HCT116 (cell line): ENCODE measurements at regions not wholly inside any gene's neighbourhood (a gene's known extent, or its start where the extent isn't known, plus 50 kb on each side); places are given as distances from the start of the nearest gene placed in this dataset.

ENCODE experiments used
- ATAC-seq: fragments of 200-7000 bp; cut with Tn5 transposase; 2 replicates; pipeline ENCODE4 v1.9.1; 2020; ENCODE audit warnings: mild to moderate bottlenecking, moderate library complexity
- BruUV-seq: library from RNA; stranded (reverse); fragments of 400-500 nt; replicated peaks from 2 replicates; lab custom pipeline; 2021; lab: Mats Ljungman, UMichigan
- CTCF ChIA-PET: fragments of 300-600 bp; sonication (Branson Sonifier 250); formaldehyde crosslinking; loops from one replicate; lab custom pipeline; 2021; ENCODE audit warnings: antibody characterized with exemption; lab: Charles Lee
- POLR2A ChIA-PET: fragments of 300-600, 350-600 bp; sonication (Branson Sonifier 250); formaldehyde crosslinking; loops from one replicate; lab custom pipeline; 2021; ENCODE audit warnings: antibody characterized with exemption; lab: Charles Lee
- RAD21 ChIA-PET, 2 experiments: fragments of 300-600 bp; sonication (Branson Sonifier 250); formaldehyde crosslinking; loops; one replicate each; lab custom pipeline; 2023; ENCODE audit warnings: low total read pairs in 2 of 2; ENCODE audit not compliant: uncharacterized antibody in 2 of 2, unreplicated experiment in 2 of 2, low non-redundant PET in 1 of 2; lab: Charles Lee
- DNase-seq: peaks from one replicate; pipeline ENCODE4 v3.0.0-alpha.2; 2010; ENCODE audit warnings: low read depth, low spot score
- H2AFZ ChIP-seq: fragments of 200-600 bp; shearing (Covaris generic), sonication (generic); 2 replicates; pipeline ENCODE4 v1.6.1; 2017; ENCODE audit warnings: low read depth, mixed run types, mixed read lengths, antibody characterized with exemption, low read length; ENCODE audit not compliant: poor library complexity, severe bottlenecking
- H3K27ac ChIP-seq: 2 replicates; pipeline ENCODE4 v1.5.1; 2012; ENCODE audit warnings: low read depth, low read length
- H3K27me3 ChIP-seq: fragments of 200-600 bp; sonication (generic); 2 replicates; pipeline ENCODE4 v1.6.1; 2016; ENCODE audit warnings: mixed run types, low read length, mixed read lengths; ENCODE audit not compliant: insufficient read depth
- H3K36me3 ChIP-seq, 2 experiments: fragments of 200-500 bp in 1 of 2; fragments of 200-600 bp in 1 of 2; sonication (Bioruptor generic) in 1 of 2; sonication (generic) in 1 of 2; 2 replicates each; pipeline versions ENCODE4 v1.5.1 to v1.6.1; 2014 to 2016; ENCODE audit warnings: low read length in 2 of 2, inconsistent platforms in 1 of 2, mixed read lengths in 1 of 2, mixed run types in 1 of 2; ENCODE audit not compliant: insufficient read depth in 2 of 2, control insufficient read depth in 1 of 2
- H3K4me1 ChIP-seq, 2 experiments: fragments of 200-600 bp in 1 of 2; sonication (generic) in 1 of 2; 2 replicates each; pipeline versions ENCODE4 v1.5.1 to v1.6.1; 2012 to 2017; ENCODE audit warnings: low read length in 2 of 2, inconsistent platforms in 1 of 2, mild to moderate bottlenecking in 1 of 2, mixed read lengths in 1 of 2, mixed run types in 1 of 2, moderate library complexity in 1 of 2; ENCODE audit not compliant: insufficient read depth in 2 of 2, control insufficient read depth in 1 of 2
- H3K4me2 ChIP-seq: fragments of 200-600 bp; sonication (generic); 2 replicates; pipeline ENCODE4 v1.6.1; 2017; ENCODE audit warnings: mixed run types, low read length, mixed read lengths
- H3K4me3 ChIP-seq, 2 experiments: fragments of 200-600 bp in 1 of 2; sonication (generic) in 1 of 2; replicated peaks in 1 of 2; 2 replicates each; pipeline ENCODE4 v1.5.1; 2011 to 2016; ENCODE audit warnings: low read length in 2 of 2, control low read depth in 1 of 2, low read depth in 1 of 2, mild to moderate bottlenecking in 1 of 2, mixed read lengths in 1 of 2, mixed run types in 1 of 2
- H3K79me2 ChIP-seq: fragments of 200-600 bp; sonication (generic); 2 replicates; pipeline ENCODE4 v1.6.1; 2017; ENCODE audit warnings: mild to moderate bottlenecking, mixed run types, low read length, moderate library complexity, mixed read lengths; ENCODE audit not compliant: insufficient read depth
- H3K9ac ChIP-seq: fragments of 200-600 bp; sonication (generic); 2 replicates; pipeline ENCODE4 v1.6.1; 2016; ENCODE audit warnings: low read length, mixed read lengths
- H3K9me2 ChIP-seq: fragments of 200-600 bp; sonication (generic), shearing (Covaris generic); 2 replicates; pipeline ENCODE4 v1.6.1; 2017; ENCODE audit warnings: mixed run types, mild to moderate bottlenecking, moderate library complexity; ENCODE audit not compliant: insufficient read depth
- H3K9me3 ChIP-seq, 2 experiments: fragments of 200-500 bp in 1 of 2; fragments of 200-600 bp in 1 of 2; sonication (Bioruptor generic) in 1 of 2; sonication (generic) in 1 of 2; 2 replicates each; pipeline ENCODE4 v1.6.1; 2014 to 2017; ENCODE audit warnings: low read length in 2 of 2, mixed read lengths in 2 of 2, inconsistent platforms in 1 of 2, low read depth in 1 of 2, mild to moderate bottlenecking in 1 of 2, mixed run types in 1 of 2, moderate library complexity in 1 of 2; ENCODE audit not compliant: control insufficient read depth in 1 of 2, insufficient read depth in 1 of 2
- H4K20me1 ChIP-seq: fragments of 200-600 bp; sonication (generic), shearing (Covaris generic); 2 replicates; pipeline ENCODE4 v1.6.1; 2017; ENCODE audit warnings: mixed run types, mild to moderate bottlenecking, moderate library complexity; ENCODE audit not compliant: insufficient read depth
- CEBPB ChIP-seq: IDR thresholded peaks from 2 replicates; pipeline ENCODE4 v1.6.1; 2012; ENCODE audit warnings: low read depth
- EGR1 ChIP-seq: IDR thresholded peaks from 2 replicates; pipeline ENCODE4 v1.6.1; 2012; ENCODE audit warnings: low read depth
- ELF1 ChIP-seq: IDR thresholded peaks from 2 replicates; pipeline ENCODE4 v1.6.1; 2012; ENCODE audit warnings: low read depth, borderline replicate concordance
- EZH2 ChIP-seq: fragments of 200-600 bp; sonication (generic); IDR thresholded peaks from 2 replicates; pipeline ENCODE4 v1.6.1; 2017; ENCODE audit warnings: antibody characterized with exemption, mixed run types
- EZH2phosphoT487 ChIP-seq: fragments of 200-600 bp; IDR thresholded peaks from 2 replicates; pipeline ENCODE4 v1.6.1; 2018; ENCODE audit warnings: antibody characterized with exemption, borderline replicate concordance
- FOSL1 ChIP-seq: IDR thresholded peaks from 2 replicates; pipeline ENCODE4 v1.6.1; 2012; ENCODE audit warnings: low read depth
- JUND ChIP-seq: IDR thresholded peaks from 2 replicates; pipeline ENCODE4 v1.6.1; 2012
- MAX ChIP-seq: IDR thresholded peaks from 2 replicates; pipeline ENCODE4 v1.6.1; 2012
- POLR2AphosphoS5 ChIP-seq: IDR thresholded peaks from 2 replicates; pipeline ENCODE4 v1.6.1; 2011; ENCODE audit warnings: mild to moderate bottlenecking, low read depth, low read length, moderate library complexity
- RAD21 ChIP-seq: IDR thresholded peaks from 2 replicates; pipeline ENCODE4 v1.6.1; 2012; ENCODE audit warnings: low read depth, mild to moderate bottlenecking
- REST ChIP-seq: IDR thresholded peaks from 2 replicates; pipeline ENCODE4 v1.6.1; 2012; ENCODE audit warnings: low read depth
- SIN3A ChIP-seq: IDR thresholded peaks from 2 replicates; pipeline ENCODE4 v1.6.1; 2012; ENCODE audit warnings: low read depth
- SP1 ChIP-seq: IDR thresholded peaks from 2 replicates; pipeline ENCODE4 v1.6.1; 2012; ENCODE audit warnings: low read depth
- SRF ChIP-seq: IDR thresholded peaks from 2 replicates; pipeline ENCODE4 v1.6.1; 2012; ENCODE audit warnings: low read depth
- TCF7L2 ChIP-seq: IDR thresholded peaks from 2 replicates; pipeline ENCODE4 v1.7.0; 2011; ENCODE audit warnings: borderline replicate concordance, inconsistent platforms; ENCODE audit not compliant: insufficient read depth, insufficient read length; ENCODE audit errors: extremely low read depth
- ZBTB33 ChIP-seq: IDR thresholded peaks from 2 replicates; pipeline ENCODE4 v1.6.1; 2011; ENCODE audit warnings: mild to moderate bottlenecking, low read length, moderate library complexity; ENCODE audit not compliant: insufficient replicate concordance; ENCODE audit errors: extremely low read depth
- ZFX ChIP-seq: fragments of 450-650 bp; IDR thresholded peaks from 2 replicates; pipeline ENCODE4 v1.6.1; 2017
- ZNF274 ChIP-seq: fragments of 200-500 bp; sonication (Bioruptor generic); IDR thresholded peaks from 2 replicates; pipeline ENCODE4 v1.6.1; 2014; ENCODE audit warnings: mild to moderate bottlenecking, low read depth, low read length, inconsistent platforms
- intact Hi-C: fragments of 100-400 bp; cut with micrococcal nuclease; formaldehyde crosslinking; loops from 2 replicates; pipeline ENCODE4 v1.10.0; 2022
- TF ChIP-seq, protein P1 (sequence below), 3 experiments: fragments of 200-600 bp in 1 of 3; sonication (generic) in 1 of 3; IDR thresholded peaks in 2 of 3; conservative IDR thresholded peaks in 1 of 3; 2 replicates each; pipeline ENCODE4 v1.5.1; 2012 to 2017; ENCODE audit warnings: low read depth in 2 of 3, low read length in 2 of 3, antibody characterized with exemption in 1 of 3, borderline replicate concordance in 1 of 3, control low read depth in 1 of 3, mild to moderate bottlenecking in 1 of 3, mixed read lengths in 1 of 3, mixed run types in 1 of 3, moderate library complexity in 1 of 3; ENCODE audit not compliant: insufficient read depth in 1 of 3
- TF ChIP-seq, protein P2 (sequence below): IDR thresholded peaks from 2 replicates; pipeline ENCODE4 v1.6.1; 2012

DNA sequence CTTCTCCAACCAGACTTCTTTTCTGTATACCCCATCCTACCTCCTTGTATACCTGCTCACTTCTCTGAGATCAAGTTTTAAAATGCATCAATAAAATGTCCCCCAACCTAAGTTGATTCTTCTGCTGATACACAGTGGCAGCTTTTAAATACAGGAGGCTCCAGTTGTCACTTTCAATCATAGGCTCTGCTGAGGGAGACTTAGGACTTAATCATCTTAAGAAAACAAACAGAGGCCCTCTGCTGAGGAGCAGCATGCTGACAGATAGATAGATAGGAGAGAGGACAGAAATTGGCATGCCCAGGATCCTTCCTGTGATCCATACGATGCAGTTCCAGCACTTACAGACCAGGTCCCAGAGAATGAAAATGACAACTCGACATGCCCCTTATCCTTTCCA, 311.0 kb upstream of the PROX1 start:
- intact Hi-C loops = no loop called here

More for the DNA sequence above, 311.0 kb upstream of the PROX1 start:
- H3K36me3 ChIP-seq = no peaks in the 10 kb centered on the region
- ATAC-seq = no peak
- RAD21 ChIA-PET = no interaction called here
- H3K4me3 ChIP-seq = no peak overlapping the region
- H3K79me2 ChIP-seq = no peaks in the 10 kb centered on the region
- peaks cover 15% of the 10 kb centered on the region; the same call in 1 of the 2 replicates for H3K27me3 ChIP-seq
- no peaks in the 10 kb centered on the region for H4K20me1 ChIP-seq
- H3K9me2 ChIP-seq = no peaks in the 10 kb centered on the region
- no peak overlapping the region for H3K4me2 ChIP-seq
- H2AFZ ChIP-seq = no peak overlapping the region
- H3K27ac ChIP-seq = no peak overlapping the region
- CTCF ChIA-PET = no interaction called here
- no peaks in the 10 kb centered on the region for H3K4me1 ChIP-seq
- BruUV-seq = no TSS peak
- POLR2A ChIA-PET = no interaction called here
- no peak for DNase-seq
- H3K9me3 ChIP-seq = no peaks in the 10 kb centered on the region
- TF ChIP-seq FOSL1 (no peak), ZFX (no peak), ZBTB33 (no peak), JUND (no peak), REST (no peak), SIN3A (no peak), ZNF274 (no peak), RAD21 (no peak), TCF7L2 (no peak), SP1 (no peak), ELF1 (no peak), EZH2phosphoT487 (no peak), POLR2AphosphoS5 (no peak), EZH2 (no peak), SRF (no peak), MAX (no peak), CEBPB (no peak), EGR1 (no peak)
- TF ChIP-seq, protein P1, sequence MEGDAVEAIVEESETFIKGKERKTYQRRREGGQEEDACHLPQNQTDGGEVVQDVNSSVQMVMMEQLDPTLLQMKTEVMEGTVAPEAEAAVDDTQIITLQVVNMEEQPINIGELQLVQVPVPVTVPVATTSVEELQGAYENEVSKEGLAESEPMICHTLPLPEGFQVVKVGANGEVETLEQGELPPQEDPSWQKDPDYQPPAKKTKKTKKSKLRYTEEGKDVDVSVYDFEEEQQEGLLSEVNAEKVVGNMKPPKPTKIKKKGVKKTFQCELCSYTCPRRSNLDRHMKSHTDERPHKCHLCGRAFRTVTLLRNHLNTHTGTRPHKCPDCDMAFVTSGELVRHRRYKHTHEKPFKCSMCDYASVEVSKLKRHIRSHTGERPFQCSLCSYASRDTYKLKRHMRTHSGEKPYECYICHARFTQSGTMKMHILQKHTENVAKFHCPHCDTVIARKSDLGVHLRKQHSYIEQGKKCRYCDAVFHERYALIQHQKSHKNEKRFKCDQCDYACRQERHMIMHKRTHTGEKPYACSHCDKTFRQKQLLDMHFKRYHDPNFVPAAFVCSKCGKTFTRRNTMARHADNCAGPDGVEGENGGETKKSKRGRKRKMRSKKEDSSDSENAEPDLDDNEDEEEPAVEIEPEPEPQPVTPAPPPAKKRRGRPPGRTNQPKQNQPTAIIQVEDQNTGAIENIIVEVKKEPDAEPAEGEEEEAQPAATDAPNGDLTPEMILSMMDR (IDR thresholded peaks at IDR 0.05 in 2 of 3, conservative IDR thresholded peaks at IDR 0.05 in 1 of 3; ENCODE audit: borderline replicate concordance in 1 of 3, insufficient read depth in 1 of 3, low read depth in 2 of 3, low read length in 2 of 3) = no peak
- TF ChIP-seq, protein P2, sequence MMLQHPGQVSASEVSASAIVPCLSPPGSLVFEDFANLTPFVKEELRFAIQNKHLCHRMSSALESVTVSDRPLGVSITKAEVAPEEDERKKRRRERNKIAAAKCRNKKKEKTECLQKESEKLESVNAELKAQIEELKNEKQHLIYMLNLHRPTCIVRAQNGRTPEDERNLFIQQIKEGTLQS = no peak
- H3K9ac ChIP-seq = no peak overlapping the region
